HG02885 (cell line): ENCODE measurements at regions not wholly inside any gene's neighbourhood (a gene's known extent, or its start where the extent isn't known, plus 50 kb on each side); places are given as distances from the start of the nearest gene placed in this dataset.
"Not testable (repeated sequence)": the region's sequence is repeated elsewhere in the genome, so short reads cannot be mapped to it uniquely, and the experiment has no call there.

Experiments
- ATAC-seq: cut with Tn5 transposase; IDR thresholded peaks from one replicate; pipeline ENCODE4 v1.9.1; 2021; ENCODE audit warnings: mild to moderate bottlenecking; ENCODE audit not compliant: unreplicated experiment, poor library complexity

DNA sequence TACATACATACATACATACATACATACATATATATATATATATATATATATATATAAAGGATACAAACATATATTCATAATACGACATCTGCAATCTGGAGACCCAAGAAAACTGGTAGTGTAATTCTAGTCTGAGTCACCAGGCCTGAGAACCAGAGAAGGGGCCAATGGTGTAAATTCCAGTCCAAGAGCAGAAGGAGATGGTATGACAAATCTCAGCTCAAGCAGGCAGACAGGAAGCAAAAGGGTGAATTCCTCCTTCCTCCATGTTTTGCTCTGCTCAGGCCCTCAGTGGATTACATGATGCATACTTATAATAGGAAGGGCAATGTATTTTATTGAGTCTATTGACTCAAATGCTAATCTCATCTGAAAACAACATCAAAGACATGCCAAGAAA, 1060.4 kb upstream of the TMPRSS15 start:
- no peak for ATAC-seq

DNA sequence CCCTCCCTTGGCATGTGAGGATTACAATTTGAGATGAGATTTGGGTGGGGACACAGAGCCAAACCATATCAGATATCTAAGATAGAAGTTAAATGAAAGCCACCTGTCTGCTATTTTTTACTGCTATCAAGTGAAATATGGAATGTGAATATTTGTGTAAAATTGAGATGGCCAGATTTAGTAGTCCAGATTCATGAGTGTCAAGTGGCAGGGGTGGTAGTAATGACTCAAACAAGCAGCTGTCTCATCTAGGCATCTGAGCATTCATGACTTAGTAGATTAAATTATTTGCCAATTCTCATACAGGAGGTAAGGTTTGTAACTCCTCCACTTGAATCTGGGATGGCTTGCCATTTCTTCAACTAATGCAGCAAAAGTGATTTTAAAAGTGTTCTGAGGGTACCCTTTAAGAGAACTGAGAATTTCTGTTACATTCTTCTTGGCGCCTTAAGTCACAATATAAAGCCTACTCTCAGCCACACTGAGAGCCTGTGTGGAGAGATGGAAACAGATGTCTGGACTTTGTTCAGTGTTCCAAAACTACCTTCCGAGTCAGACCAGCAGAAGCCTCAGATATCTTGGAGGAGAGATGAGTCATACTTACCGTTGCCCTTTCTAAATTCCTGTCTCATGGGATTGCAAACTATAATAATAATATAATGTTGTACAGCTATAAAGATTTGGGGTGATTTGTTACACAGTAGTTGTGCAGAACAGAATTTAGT, 1065.6 kb upstream of the TMPRSS15 start:
- ATAC-seq = no peak

DNA sequence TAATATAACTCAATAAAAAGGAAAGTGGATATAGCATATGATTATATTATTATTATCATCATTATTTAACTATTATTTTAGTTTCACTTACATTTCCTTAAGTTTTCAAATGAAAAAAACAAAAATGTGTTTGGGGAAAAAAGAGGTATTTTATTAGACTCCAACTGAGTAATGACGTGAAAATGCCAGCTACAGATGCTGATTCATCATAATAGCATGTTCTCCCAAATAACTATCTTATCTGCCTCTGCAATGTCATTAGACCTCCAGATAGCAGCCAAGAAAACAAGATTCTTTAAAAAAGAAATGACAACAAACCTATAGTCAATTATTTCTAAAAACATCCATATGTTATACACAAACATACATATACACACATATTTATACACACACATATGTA, 1071.9 kb upstream of the TMPRSS15 start:
- ATAC-seq = no peak

DNA sequence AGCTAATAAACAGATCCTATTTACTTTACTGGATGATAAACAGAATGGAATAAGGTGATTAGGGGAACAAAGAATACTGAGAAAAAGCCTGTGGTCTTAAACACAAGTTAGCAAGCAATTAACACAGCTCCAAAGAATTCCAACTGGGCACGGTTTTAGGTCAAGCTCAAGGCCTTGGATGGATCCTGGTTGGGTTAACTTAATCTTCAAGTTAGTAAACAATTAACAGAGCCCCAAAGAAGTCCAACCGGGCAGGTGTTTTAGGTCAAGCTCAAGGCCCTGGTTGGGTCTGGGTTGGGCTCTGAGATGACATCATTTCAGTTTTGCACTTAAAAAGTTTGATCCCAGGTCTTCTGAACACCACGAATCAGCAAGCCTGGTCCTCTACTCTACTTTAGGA, 1086.3 kb upstream of the TMPRSS15 start:
- ATAC-seq = no peak

DNA sequence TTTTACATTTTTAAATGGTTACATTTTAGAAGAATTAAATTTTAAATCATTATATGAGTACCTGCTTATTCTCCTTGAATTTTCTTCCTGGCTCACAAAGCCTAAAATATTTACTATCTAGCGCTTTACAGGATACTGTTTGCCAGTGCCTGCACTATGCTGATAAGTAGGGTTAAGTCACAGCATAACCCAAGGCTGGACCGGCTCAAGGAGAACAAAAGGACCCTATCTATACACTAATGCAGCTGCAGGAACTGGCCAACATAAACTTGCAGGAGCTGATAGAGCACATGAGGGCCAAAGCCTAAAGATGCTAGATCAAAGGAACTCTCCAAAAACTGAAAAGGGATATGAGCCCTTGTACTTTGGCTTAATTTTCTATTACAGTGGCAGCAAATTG, 1086.9 kb upstream of the TMPRSS15 start:
- ATAC-seq = no peak

DNA sequence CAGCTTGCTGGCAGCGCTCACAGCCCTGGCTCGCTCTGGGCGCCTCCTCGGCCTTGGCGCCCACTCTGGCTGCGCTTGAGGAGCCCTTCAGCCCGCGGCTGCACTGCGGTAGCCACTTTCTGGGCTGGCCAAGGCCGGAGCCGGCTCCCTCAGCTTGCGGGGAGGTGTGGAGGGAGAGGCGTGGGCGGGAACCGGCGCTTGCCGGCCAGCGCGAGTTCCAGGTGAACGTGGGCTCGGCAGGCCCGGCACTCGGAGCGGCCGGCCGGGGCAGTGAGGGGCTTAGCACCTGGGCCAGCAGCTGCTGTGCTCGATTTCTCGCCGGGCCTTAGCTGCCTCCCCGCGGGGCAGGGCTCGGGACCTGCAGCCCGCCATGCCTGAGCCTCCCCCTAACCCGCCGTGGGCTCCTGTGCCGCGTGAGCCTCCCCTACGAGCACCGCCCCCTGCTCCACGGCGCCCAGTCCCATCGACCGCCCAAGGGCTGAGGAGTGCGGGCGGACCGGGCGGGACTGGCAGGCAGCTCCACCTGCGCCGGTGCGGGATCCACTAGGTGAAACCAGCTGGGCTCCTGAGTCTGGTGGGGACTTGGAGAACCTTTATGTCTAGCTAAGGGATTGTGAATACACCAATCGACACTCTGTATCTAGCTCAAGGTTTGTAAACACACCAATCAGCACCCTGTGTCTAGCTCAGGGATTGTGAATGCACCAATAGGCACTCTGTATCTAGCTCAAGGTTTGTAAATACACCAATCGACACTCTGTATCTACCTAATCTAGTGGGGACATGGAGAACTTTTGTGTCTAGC, 1090.1 kb upstream of the TMPRSS15 start:
- ATAC-seq = not testable (repeated sequence)

DNA sequence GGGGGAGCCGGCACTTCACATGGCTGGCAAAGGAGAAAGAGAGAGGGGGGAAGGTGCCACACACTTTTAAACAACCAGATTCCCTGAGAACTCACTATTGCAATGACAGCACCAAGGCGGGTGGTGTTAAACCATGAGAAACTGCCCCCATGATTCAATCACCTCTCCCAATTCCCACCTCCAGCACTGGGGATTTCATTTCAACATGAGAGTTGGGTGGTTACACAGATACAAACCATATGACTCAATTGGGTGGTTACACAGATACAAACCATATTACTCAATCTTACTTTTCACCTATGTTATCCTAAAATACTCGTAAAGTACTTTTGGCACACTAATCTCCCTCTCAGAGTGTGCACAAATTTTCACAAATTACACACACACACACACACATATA, 1097.5 kb upstream of the TMPRSS15 start:
- ATAC-seq = no peak

DNA sequence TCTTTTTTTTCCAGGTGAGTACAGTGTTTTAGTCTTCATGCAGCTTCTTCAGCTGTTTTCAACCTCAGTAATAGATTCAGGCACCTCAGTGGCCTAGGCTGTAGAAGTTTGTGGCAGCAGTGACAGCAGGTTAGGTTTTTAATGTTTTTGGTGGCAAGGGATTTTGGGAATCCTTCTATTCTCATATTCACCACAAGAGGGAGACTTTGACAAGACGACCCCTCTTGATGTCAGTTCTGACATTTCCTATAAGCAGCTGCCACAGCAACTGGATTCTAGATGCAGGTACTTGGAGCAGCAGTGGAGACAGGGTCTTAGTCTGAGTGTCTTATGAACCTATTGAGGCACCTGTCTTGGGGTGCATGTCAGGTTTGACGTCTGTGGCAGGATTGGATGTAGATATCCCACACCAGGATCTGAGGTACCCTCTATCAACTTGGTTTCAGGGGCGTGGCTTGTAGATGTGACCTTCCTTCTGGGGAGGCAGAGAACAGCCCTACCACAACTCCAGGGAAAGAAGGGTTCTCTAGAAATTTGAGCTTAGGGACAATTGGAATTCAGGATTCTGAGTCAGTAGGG, 1104.2 kb upstream of the TMPRSS15 start:
- no peak for ATAC-seq

DNA sequence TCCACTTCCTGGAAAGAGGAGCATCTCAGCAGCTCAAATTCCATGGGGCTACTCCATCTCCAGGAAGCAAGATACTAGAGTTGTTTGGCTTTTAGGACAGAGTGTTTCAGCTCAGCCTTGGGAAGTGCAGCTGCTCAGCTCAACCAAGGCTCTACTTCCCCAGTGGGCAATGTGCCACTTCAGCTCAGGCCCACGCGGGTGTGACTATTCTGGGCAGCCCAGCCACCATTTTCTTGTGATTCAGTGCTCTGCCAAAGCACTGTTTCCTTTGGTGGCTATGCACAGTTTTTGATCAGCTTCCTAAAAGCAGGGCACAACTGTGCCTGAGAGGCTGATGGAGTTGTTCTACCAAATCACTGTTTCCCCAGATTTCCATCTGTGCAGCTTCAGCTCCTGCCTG, 1104.9 kb upstream of the TMPRSS15 start:
- no peak for ATAC-seq

DNA sequence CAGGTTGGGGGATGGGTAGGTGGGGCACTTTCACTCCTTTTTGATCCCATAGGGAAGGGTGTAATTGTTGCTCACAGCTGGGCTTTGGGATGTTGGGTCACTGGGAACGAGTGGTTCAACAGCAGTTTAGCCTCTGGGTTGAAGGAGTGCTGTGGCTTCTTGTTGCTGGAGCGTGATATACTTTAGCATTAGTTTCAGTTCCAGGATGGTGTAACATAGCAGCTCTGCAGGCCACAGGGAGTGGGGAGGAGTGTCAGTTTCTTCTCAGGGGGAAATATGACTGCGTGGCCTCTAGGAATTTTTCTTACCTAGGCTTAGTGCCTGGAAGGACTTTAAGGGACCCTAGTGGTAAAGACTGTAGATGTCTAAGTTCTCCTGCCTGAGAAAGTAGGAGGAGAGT, 1105.3 kb upstream of the TMPRSS15 start:
- ATAC-seq = no peak

DNA sequence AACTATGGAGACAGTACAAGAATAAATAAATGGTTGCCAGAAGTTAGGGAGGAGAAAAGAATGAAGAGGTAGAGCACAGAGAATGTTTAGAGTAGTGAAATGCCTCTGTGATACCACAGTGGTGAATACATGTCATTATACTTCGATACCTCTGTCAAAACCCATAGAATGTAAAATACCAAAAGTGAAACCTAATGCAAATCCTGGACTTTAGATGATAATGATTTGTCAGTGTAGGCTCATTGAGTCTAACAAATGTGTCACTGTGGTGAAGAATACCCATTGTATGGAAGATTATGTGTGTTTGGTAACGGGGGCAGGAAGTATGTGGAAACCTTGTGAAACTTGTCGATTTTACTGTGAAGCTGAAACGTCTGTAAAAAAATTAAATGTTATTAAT, 1106.5 kb upstream of the TMPRSS15 start:
- no peak for ATAC-seq

DNA sequence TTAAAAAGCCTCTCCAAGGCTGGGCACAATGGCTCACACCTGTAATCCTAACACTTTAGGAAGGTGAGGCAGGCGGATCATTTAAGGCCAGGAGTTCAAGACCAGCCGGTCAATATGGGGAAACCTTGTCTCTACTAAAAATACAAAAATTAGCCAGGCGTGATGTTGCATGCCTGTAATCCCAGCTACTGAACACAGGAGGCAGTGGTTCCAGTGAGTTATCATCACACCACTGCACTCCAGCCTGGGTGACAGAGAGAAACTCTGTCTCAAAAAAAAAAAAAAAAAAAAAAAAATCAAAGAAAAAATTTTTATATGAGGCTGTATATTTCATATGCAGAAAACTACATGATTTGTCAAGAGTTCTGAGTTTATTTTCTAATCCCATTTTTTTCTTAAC, 1107.1 kb upstream of the TMPRSS15 start:
- ATAC-seq = no peak

DNA sequence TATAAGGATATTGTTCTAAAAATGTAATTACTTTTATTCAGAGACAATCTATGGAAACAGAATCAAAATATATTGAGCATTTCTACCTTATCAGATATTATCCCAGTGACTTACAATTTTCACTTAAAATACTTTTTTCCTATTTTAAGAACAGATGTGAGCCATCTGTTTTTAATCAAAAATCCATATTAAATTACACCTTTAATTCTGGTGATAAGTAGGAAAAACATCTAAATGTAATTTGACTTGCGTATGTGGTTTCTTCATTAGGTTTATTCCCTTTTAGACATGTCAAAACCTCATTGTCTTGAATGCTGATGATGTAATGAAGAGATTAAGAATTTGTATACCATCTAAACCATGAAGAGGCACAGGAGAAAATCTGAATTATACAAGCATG, 1118.8 kb upstream of the TMPRSS15 start:
- no peak for ATAC-seq

DNA sequence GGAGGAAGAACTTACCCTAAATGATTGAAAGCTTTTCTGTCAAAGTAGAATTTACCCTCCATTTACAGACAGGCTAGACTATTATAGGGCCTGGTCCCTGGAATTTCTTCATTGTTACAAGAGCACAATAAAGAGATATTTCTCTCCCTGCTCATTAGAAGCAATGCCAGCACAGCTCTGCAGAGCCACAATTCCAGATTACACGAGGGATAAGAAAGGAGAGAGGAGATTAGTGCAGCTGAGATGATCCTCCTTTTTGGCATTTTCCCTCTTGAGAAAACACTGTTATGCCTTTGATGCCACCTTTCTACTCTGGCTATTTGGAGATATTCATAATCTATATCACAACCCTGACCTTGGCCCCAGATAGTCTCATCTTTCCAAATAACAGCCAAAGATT, 1119.5 kb upstream of the TMPRSS15 start:
- ATAC-seq = no peak

DNA sequence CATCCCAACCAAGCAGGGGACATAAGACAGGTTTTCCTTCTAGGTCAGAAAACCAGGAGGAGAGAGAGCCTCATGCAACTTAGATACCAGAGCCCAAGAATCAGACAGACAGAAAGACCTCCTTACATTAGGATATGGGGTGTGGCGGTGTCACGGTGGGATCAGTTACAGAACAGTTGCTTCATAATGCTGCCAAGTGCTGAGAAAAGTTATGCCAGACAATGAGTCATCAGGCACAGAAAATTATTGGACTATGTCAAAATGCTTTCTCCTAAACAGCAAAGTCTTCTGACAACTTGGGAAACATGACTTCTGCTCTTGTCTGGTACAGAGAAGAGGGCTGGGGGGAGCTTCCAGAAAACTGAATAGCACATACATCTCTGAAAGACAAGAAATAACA, 1120.2 kb upstream of the TMPRSS15 start:
- no peak for ATAC-seq

DNA sequence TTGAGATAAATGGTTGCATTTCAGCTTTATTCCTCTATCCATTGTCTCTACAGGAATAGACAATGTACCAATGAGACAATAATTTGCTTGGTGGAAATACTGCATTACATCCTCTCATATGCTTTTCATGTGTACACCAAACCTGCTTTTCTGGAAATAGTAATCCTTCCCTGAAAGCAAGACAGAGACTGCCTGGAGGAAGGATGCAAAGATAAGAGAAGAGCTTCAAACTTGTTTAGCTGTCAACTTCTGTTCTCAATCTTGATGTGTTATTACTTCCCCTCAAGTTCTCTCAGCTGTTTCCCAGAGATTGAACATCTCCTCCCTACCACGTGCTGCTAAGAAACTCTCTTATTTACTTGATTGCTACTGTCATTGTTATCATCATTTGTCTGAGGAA, 1125.4 kb upstream of the TMPRSS15 start:
- no peak for ATAC-seq

DNA sequence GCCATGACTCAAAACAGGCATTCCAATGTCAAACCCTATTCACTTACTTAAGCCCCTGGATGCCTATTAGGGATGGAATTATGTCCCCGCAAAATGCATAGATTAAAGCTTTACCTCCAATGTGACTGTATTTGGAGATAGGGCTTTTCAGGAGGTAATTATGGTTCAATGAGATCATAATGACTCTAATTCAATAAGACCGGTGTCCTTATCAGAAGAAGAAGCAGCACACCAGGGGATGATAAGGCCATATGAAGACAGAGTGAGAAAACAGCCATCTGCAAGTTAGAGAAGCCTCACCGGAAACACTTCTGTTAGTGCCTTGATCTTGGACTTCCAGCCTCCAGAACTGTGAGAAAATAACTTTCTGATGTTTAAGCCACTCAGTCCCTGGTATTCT, 1131.8 kb upstream of the TMPRSS15 start:
- ATAC-seq = no peak

DNA sequence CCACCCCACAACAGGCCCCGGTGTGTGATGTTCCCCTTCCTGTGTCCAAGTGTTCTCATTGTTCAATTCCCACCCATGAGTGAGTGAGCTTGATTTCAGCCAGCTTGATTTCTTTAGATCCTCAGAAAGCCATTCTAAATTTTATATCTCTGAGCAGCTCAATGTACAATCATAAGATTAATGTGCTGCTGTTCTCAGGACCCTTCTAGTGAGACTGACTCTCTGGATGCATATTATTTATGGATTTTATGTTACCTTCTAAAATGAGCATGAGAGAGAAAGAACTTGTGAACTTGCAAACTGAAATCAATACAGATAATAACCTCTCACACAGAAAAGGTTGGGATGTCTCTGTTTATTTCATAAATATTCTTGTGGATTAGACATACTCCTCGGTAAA, 1133.5 kb upstream of the TMPRSS15 start:
- ATAC-seq = no peak

DNA sequence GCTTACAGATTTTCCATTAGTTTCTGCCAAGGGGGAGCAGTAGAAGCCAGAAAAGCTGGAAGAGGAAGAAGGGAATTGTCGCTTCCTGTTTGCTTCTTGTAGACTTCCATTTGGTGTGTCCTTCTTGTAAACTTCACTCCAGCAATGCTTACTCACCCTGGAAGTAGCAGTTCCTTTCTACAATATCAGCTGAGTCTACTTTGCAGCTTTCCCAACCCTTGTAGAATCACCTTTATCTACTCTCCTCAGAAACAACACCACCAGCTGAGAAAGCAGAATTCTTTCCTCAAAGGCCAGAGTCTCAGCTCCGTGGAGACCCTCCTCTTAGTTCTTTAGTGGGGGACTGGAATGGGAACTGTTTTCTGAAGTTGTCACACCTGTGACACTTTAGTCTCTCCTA, 1136.7 kb upstream of the TMPRSS15 start:
- ATAC-seq = no peak

DNA sequence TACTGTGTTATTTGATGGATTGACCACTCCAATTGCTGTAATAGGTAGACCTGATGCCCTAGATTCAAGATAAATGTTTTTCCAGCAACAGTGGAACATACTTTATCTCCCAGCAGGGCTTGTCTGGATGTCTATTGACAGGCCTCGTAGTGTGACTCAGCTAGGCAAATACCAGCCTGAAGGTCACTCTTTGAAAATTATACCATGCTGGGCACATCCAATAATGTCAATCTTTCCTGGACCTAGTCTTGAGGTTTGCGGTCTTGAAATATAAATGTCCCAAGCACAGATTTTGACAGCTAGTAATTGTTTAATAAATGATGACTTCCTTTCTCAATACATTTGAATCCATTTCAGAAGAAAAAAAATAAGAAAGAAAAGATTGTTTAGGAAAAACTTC, 1138.0 kb upstream of the TMPRSS15 start:
- no peak for ATAC-seq

DNA sequence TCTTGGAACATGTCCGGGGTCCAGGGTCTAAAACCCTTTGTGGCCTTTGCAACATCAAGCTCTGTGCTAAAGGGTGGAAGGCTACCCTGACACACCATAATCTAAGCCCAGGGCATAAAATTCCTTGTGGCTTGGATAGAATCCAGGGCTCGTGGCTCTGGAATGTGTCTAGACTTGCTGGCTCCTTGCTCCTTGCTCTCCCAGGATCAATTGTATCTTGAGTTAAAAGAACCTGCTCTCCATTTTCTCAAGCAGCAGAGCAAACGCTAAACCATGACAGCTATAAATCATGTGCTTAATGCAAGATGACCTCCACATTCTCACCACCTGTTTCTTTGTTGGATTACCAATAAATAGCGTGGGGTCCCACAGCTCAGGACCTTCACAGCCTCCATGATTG, 1140.9 kb upstream of the TMPRSS15 start:
- not testable (repeated sequence) for ATAC-seq
